H7 (cell line): ENCODE measurements at regions not wholly inside any gene's neighbourhood (a gene's known extent, or its start where the extent isn't known, plus 50 kb on each side); places are given as distances from the start of the nearest gene placed in this dataset.

Source experiments
- DNase-seq: peaks from one replicate; pipeline ENCODE4 v3.0.0; 2012
- H3K27me3 ChIP-seq: 2 replicates; pipeline ENCODE4 v1.6.0; 2011; ENCODE audit warnings: mild to moderate bottlenecking, low read length; ENCODE audit not compliant: control insufficient read depth, insufficient read depth
- H3K36me3 ChIP-seq: replicated peaks from 2 replicates; pipeline ENCODE4 v1.5.1; 2011; ENCODE audit warnings: low read length; ENCODE audit not compliant: control insufficient read depth, insufficient read depth
- H3K4me3 ChIP-seq: 2 replicates; pipeline ENCODE4 v1.5.1; 2011; ENCODE audit warnings: low read depth, mild to moderate bottlenecking, control low read depth, low read length, moderate library complexity; ENCODE audit not compliant: insufficient read depth

GRCh38 chr7:85771516-85771915, 584.7 kb upstream of the SEMA3D start:
- Histone ChIP-seq H3K27me3 (peaks cover 17% of the 10 kb centered on the region), H3K4me3 (no peak overlapping the region), H3K36me3 (no peaks in the 10 kb centered on the region)
- DNase-seq, result no peak

- H3K27me3 ChIP-seq, result peaks cover 20% of the 10 kb centered on the region
- H3K4me3 ChIP-seq, result no peak overlapping the region
Measured at GRCh38 chr7:85770332-85770731, 583.5 kb upstream of the SEMA3D start.

GRCh38 chr7:85765698-85766298, 578.9 kb upstream of the SEMA3D start:
- DNase-seq, result no peak
- Histone ChIP-seq H3K27me3 (peaks cover 41% of the 10 kb centered on the region), H3K36me3 (no peaks in the 10 kb centered on the region), H3K4me3 (no peak overlapping the region)

More at GRCh38 chr7:85770332-85770731, 583.5 kb upstream of the SEMA3D start:
- no peaks in the 10 kb centered on the region for H3K36me3 ChIP-seq
- no peak for DNase-seq

- H3K36me3 ChIP-seq, result no peaks in the 10 kb centered on the region
- peaks cover 43% of the 10 kb centered on the region for H3K27me3 ChIP-seq
- no peak for DNase-seq
- H3K4me3 ChIP-seq, result no peak overlapping the region
Measured at GRCh38 chr7:85764034-85764433, 577.2 kb upstream of the SEMA3D start.

GRCh38 chr7:85757348-85757747, 570.5 kb upstream of the SEMA3D start:
- Histone ChIP-seq H3K36me3 (no peaks in the 10 kb centered on the region), H3K4me3 (no peak overlapping the region), H3K27me3 (peaks cover 9% of the 10 kb centered on the region)
- DNase-seq, result no peak

- H3K4me3 ChIP-seq, result no peak overlapping the region
- no peaks in the 10 kb centered on the region for H3K36me3 ChIP-seq
- peak; percentile 5 for DNase-seq
- no peaks in the 10 kb centered on the region for H3K27me3 ChIP-seq
Measured at GRCh38 chr7:85750454-85750949, 563.6 kb upstream of the SEMA3D start.

- DNase-seq, result peak; percentile 7
- no peaks in the 10 kb centered on the region for H3K36me3 ChIP-seq
- H3K4me3 ChIP-seq, result no peak overlapping the region
- no peaks in the 10 kb centered on the region for H3K27me3 ChIP-seq
Measured at GRCh38 chr7:85749696-85750453, 563.0 kb upstream of the SEMA3D start.

- H3K27me3 ChIP-seq, result no peaks in the 10 kb centered on the region
- H3K36me3 ChIP-seq, result no peaks in the 10 kb centered on the region
- no peak for DNase-seq
- no peak overlapping the region for H3K4me3 ChIP-seq
Measured at GRCh38 chr7:85748861-85749260, 562.0 kb upstream of the SEMA3D start.

GRCh38 chr7:85737426-85737825, 550.6 kb upstream of the SEMA3D start:
- no peak for DNase-seq
- Histone ChIP-seq H3K36me3 (no peaks in the 10 kb centered on the region), H3K4me3 (no peak overlapping the region), H3K27me3 (no peaks in the 10 kb centered on the region)

- Histone ChIP-seq H3K4me3 (no peak overlapping the region), H3K27me3 (no peaks in the 10 kb centered on the region), H3K36me3 (no peaks in the 10 kb centered on the region)
- DNase-seq, result no peak
Measured at GRCh38 chr7:85736085-85736484, 549.2 kb upstream of the SEMA3D start.

GRCh38 chr7:85734823-85735222, 548.0 kb upstream of the SEMA3D start:
- Histone ChIP-seq H3K36me3 (no peaks in the 10 kb centered on the region), H3K27me3 (no peaks in the 10 kb centered on the region), H3K4me3 (no peak overlapping the region)
- DNase-seq, result no peak

GRCh38 chr7:85733169-85733915, 546.5 kb upstream of the SEMA3D start:
- DNase-seq, result no peak
- Histone ChIP-seq H3K27me3 (no peaks in the 10 kb centered on the region), H3K36me3 (no peaks in the 10 kb centered on the region), H3K4me3 (no peak overlapping the region)

- no peaks in the 10 kb centered on the region for H3K27me3 ChIP-seq
- no peak overlapping the region for H3K4me3 ChIP-seq
- no peaks in the 10 kb centered on the region for H3K36me3 ChIP-seq
- no peak for DNase-seq
Measured at GRCh38 chr7:85730012-85730411, 543.2 kb upstream of the SEMA3D start.

- no peaks in the 10 kb centered on the region for H3K36me3 ChIP-seq
Measured at GRCh38 chr7:85725026-85725425, 538.2 kb upstream of the SEMA3D start.

More at GRCh38 chr7:85725026-85725425, 538.2 kb upstream of the SEMA3D start:
- no peak for DNase-seq
- H3K27me3 ChIP-seq, result no peaks in the 10 kb centered on the region
- H3K4me3 ChIP-seq, result no peak overlapping the region
